Left lung (tissue), 4 donors: ENCODE measurements at regions not wholly inside any gene's neighbourhood (a gene's known extent, or its start where the extent isn't known, plus 50 kb on each side); places are given as distances from the start of the nearest gene placed in this dataset.
A peak's percentile ranks its signal among the peaks of the same experiment; 100 is the strongest.

Experiments
- ATAC-seq: fragments of 200-7000 bp; cut with Tn5 transposase; one replicate; pipeline ENCODE4 v1.9.1; 2020; ENCODE audit warnings: moderate library complexity
- DNase-seq, 4 donors: peaks; one replicate each; pipeline ENCODE4 v3.0.0-alpha.2; 2013 to 2020
- H3K27ac ChIP-seq, 2 donors: fragments of 200-600 bp; sonication (generic) in 1 of 2; one replicate each; pipeline versions ENCODE4 v1.5.0 to v1.8.0; 2020 to 2021
- H3K27me3 ChIP-seq, 2 donors: fragments of 200-600 bp; sonication (generic) in 1 of 2; one replicate each; pipeline versions ENCODE4 v1.5.0 to v1.8.0; 2020 to 2021
- H3K36me3 ChIP-seq, 2 donors: fragments of 200-600 bp; sonication (generic) in 1 of 2; one replicate each; pipeline versions ENCODE4 v1.5.0 to v1.8.0; 2020 to 2021
- H3K4me1 ChIP-seq, 2 donors: fragments of 200-600 bp; one replicate each; pipeline ENCODE4 v1.8.0; 2021
- H3K4me3 ChIP-seq, 2 donors: fragments of 200-600 bp; sonication (generic) in 1 of 2; one replicate each; pipeline versions ENCODE4 v1.5.0 to v1.8.0; 2020 to 2021; ENCODE audit warnings: mild to moderate bottlenecking in 1 of 2
- H3K9me3 ChIP-seq, 2 donors: fragments of 200-600 bp; sonication (generic) in 1 of 2; one replicate each; pipeline versions ENCODE4 v1.5.0 to v1.8.0; 2020 to 2021
- CTCF ChIP-seq, 2 donors: fragments of 200-600 bp; sonication (generic) in 1 of 2; IDR thresholded peaks; one replicate each; pipeline versions ENCODE4 v1.5.0 to v1.8.0; 2021; ENCODE audit warnings: antibody characterized with exemption in 2 of 2
- intact Hi-C, 2 donors: fragments of 100-400 bp; cut with DNase I; formaldehyde crosslinking; loops; one replicate each; pipeline versions ENCODE4 v1.11.2 to v1.14.2; 2022
- donor health status: DM: no; HTN: yes; CAD: no.
- donor health status: DM: no; HTN: no; CAD: no.

- peak; percentile 93 for ATAC-seq
- intact Hi-C loops = no loop called here
Observed at GRCh38 chr21:15289896-15290841, 225.4 kb upstream of the NRIP1 start.

GRCh38 chr21:15291621-15292266 lies 226.9 kb upstream of the NRIP1 start:
- H3K9me3 ChIP-seq = no peaks in the 10 kb centered on the region
- H3K4me3 ChIP-seq = no peak overlapping the region
- TF ChIP-seq CTCF (IDR thresholded peaks at IDR 0.05) = no peak
- ATAC-seq = no peak
- no peaks in the 10 kb centered on the region for H3K27me3 ChIP-seq
- no peaks in the 10 kb centered on the region for H3K36me3 ChIP-seq
- DNase-seq = no peak
- no peaks in the 10 kb centered on the region for H3K4me1 ChIP-seq
- H3K27ac ChIP-seq = no peak overlapping the region
- intact Hi-C loops = no loop called here

More at GRCh38 chr21:15289896-15290841, 225.4 kb upstream of the NRIP1 start:
- H3K4me3 ChIP-seq = no peak overlapping the region
- peak; percentile 14 to 77 (median 58) for DNase-seq
- no peaks in the 10 kb centered on the region for H3K27me3 ChIP-seq
- H3K36me3 ChIP-seq = no peaks in the 10 kb centered on the region
- no peak overlapping the region for H3K27ac ChIP-seq
- TF ChIP-seq CTCF (IDR thresholded peaks at IDR 0.05) = no peak
- no peaks in the 10 kb centered on the region for H3K4me1 ChIP-seq
- H3K9me3 ChIP-seq = no peaks in the 10 kb centered on the region

GRCh38 chr21:15293240-15293639 lies 228.4 kb upstream of the NRIP1 start:
- intact Hi-C loops = no loop called here
- no peak for TF ChIP-seq CTCF (IDR thresholded peaks at IDR 0.05)
- Histone ChIP-seq H3K36me3 (no peaks in the 10 kb centered on the region), H3K4me3 (no peak overlapping the region), H3K27ac (no peak overlapping the region), H3K27me3 (no peaks in the 10 kb centered on the region), H3K9me3 (no peaks in the 10 kb centered on the region), H3K4me1 (no peaks in the 10 kb centered on the region)
- DNase-seq = no peak
- ATAC-seq = peak; percentile 68

DNA sequence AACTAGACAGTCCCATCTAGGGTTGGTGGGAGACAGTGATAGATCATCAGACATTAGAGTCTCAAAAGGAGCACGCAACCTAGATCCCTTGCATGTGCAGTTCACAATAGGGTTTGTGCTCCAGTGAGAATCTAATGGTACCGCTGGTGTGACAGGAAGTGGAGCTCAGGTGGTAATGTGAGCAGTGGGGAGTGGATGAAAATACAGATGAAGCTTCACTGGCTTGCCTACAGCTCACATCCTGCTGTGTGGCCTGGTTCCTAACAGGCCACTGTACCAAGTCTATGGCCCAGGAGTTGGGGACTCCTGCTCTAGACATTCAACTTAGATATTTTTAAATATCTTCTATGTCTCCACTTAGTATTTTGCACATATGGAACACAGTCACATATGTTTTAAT lies 231.1 kb upstream of the NRIP1 start:
- Histone ChIP-seq H3K27ac (no peak overlapping the region), H3K4me3 (no peak overlapping the region), H3K9me3 (no peaks in the 10 kb centered on the region), H3K36me3 (no peaks in the 10 kb centered on the region), H3K4me1 (no peaks in the 10 kb centered on the region), H3K27me3 (no peaks in the 10 kb centered on the region)
- intact Hi-C loops = no loop called here
- ATAC-seq = no peak
- no peak for DNase-seq
- TF ChIP-seq CTCF (IDR thresholded peaks at IDR 0.05) = no peak

DNA sequence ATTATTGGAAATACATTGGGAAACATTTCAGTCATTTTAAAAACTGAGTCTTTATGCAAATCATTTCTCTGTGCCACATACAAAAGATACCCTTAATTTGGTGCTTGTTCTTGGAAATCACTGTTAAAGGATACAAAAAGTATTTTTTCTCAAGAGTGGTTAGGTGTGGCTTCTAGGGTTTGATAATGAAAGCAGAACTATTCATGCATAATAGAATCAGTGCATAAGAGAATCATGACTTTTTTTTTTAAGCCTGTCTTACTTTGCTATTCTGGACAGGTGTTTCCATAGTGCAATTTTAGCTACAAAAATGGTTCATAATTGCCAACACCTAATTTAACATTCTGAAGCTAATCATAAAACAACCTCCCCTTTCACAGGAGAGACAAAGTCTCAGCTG lies 233.0 kb upstream of the NRIP1 start:
- no peak for ATAC-seq
- intact Hi-C loops = no loop called here
- Histone ChIP-seq H3K4me1 (no peaks in the 10 kb centered on the region), H3K36me3 (no peaks in the 10 kb centered on the region), H3K9me3 (no peaks in the 10 kb centered on the region), H3K27ac (no peak overlapping the region), H3K4me3 (no peak overlapping the region), H3K27me3 (no peaks in the 10 kb centered on the region)
- no peak for DNase-seq
- no peak for TF ChIP-seq CTCF (IDR thresholded peaks at IDR 0.05)
